GM12878 (cell line): ENCODE measurements at regions not wholly inside any gene's neighbourhood (a gene's known extent, or its start where the extent isn't known, plus 50 kb on each side); places are given as distances from the start of the nearest gene placed in this dataset.

Experiments used
- JUND ChIP-seq: IDR thresholded peaks from 2 replicates; pipeline ENCODE4 v1.6.1; 2012; ENCODE audit warnings: low read depth, mild to moderate bottlenecking, low read length, improper control_type of control experiment, moderate library complexity
- SIX5 ChIP-seq: IDR thresholded peaks from 2 replicates; pipeline ENCODE4 v1.6.1; 2011; ENCODE audit warnings: mild to moderate bottlenecking, low read depth, low read length, moderate library complexity; ENCODE audit not compliant: severe bottlenecking

DNA sequence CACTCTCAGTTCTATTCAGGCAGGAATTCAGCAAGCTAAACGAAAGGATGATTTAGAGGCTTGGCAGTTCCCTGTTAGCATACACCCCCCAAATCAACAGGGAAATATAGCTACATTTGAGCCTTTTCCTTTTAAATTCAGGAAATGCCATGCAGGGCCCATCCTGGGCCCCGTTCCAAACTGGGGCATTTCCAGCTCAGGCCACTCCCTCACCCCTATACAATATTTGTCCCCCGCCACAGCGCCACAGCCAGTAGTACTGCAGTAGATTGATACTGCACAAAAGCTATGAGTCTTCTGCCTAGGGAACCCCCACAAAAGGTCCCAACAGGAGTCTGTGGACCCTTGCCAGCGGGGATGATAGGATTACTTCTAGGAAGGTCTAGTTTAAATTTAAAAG lies 102.0 kb upstream of the MAPK10 start:
- no peak for TF ChIP-seq SIX5
- TF ChIP-seq JUND: no peak
